ENCODE measurements at regions not wholly inside any gene's neighbourhood (a gene's known extent, or its start where the extent isn't known, plus 50 kb on each side); places are given as distances from the start of the nearest gene placed in this dataset.

GRCh38 chr5:36357391-36357975 lies 55.8 kb upstream of the RANBP3L start:
- no peak for TF ChIP-seq EZH2 (IDR thresholded peaks at IDR 0.05)
- TF ChIP-seq EZH2phosphoT487 (IDR thresholded peaks at IDR 0.05): no peak

Data from neural progenitor cell (in vitro differentiated cells).